NB4 (cell line): ENCODE measurements at regions not wholly inside any gene's neighbourhood (a gene's known extent, or its start where the extent isn't known, plus 50 kb on each side); places are given as distances from the start of the nearest gene placed in this dataset.

Experiments
- DNase-seq: peaks from one replicate; pipeline ENCODE4 v3.0.0; 2010; ENCODE audit warnings: low read depth
- H3K4me3 ChIP-seq: one replicate; pipeline ENCODE4 v1.5.1; 2011; ENCODE audit warnings: mild to moderate bottlenecking, low read depth, low read length, moderate library complexity
- MYC ChIP-seq: IDR thresholded peaks from 2 replicates; pipeline ENCODE4 v1.6.1; 2011; ENCODE audit warnings: low read depth, low read length
- POLR2A ChIP-seq: IDR thresholded peaks from 2 replicates; pipeline ENCODE4 v1.6.1; 2011; ENCODE audit warnings: mild to moderate bottlenecking; ENCODE audit not compliant: insufficient read length; ENCODE audit errors: extremely low read depth
- TF ChIP-seq, protein P1 (sequence below): IDR thresholded peaks from 2 replicates; pipeline ENCODE4 v1.6.1; 2011; ENCODE audit warnings: low read depth, low read length
- TF ChIP-seq, protein P2 (sequence below): IDR thresholded peaks from one replicate; pipeline ENCODE4 v1.5.1; 2012; ENCODE audit warnings: low read depth, low read length

- no peak overlapping the region for H3K4me3 ChIP-seq
- TF ChIP-seq, protein P1, sequence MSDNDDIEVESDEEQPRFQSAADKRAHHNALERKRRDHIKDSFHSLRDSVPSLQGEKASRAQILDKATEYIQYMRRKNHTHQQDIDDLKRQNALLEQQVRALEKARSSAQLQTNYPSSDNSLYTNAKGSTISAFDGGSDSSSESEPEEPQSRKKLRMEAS, result no peak
- TF ChIP-seq POLR2A (no peak), MYC (no peak)
- TF ChIP-seq, protein P2, sequence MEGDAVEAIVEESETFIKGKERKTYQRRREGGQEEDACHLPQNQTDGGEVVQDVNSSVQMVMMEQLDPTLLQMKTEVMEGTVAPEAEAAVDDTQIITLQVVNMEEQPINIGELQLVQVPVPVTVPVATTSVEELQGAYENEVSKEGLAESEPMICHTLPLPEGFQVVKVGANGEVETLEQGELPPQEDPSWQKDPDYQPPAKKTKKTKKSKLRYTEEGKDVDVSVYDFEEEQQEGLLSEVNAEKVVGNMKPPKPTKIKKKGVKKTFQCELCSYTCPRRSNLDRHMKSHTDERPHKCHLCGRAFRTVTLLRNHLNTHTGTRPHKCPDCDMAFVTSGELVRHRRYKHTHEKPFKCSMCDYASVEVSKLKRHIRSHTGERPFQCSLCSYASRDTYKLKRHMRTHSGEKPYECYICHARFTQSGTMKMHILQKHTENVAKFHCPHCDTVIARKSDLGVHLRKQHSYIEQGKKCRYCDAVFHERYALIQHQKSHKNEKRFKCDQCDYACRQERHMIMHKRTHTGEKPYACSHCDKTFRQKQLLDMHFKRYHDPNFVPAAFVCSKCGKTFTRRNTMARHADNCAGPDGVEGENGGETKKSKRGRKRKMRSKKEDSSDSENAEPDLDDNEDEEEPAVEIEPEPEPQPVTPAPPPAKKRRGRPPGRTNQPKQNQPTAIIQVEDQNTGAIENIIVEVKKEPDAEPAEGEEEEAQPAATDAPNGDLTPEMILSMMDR, result no peak
- DNase-seq, result no peak
Measured at GRCh38 chr6:121615493-121615892, 180.0 kb downstream of the GJA1 start.

DNA sequence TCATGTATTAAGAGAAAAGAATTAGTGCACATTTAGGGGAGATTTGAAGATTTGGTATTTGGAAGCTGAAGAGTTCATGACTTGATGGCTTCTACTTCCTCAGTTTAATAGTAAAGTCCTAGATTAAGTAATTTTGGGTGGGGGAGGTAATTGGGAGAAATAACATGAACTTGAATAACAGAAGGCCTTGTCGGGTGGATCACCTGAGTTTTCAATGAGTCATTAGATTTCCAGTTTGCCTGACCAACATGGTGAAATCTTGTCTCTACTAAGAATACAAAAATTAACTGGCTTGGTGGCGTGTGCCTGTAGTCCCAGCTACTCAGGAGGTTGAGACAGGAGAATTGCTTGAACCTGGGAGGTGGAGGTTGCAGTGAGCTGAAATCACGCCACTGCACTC lies 181.0 kb downstream of the GJA1 start:
- DNase-seq, result no peak
- H3K4me3 ChIP-seq, result no peak overlapping the region
- TF ChIP-seq POLR2A, result no peak
- TF ChIP-seq, protein P2, result no peak
- no peak for TF ChIP-seq MYC
- TF ChIP-seq, protein P1, result no peak

GRCh38 chr6:121617388-121617787 lies 181.9 kb downstream of the GJA1 start:
- TF ChIP-seq, protein P1, result no peak
- TF ChIP-seq MYC, result no peak
- TF ChIP-seq, protein P2, result no peak
- no peak for TF ChIP-seq POLR2A
- no peak for DNase-seq
- no peak overlapping the region for H3K4me3 ChIP-seq

DNA sequence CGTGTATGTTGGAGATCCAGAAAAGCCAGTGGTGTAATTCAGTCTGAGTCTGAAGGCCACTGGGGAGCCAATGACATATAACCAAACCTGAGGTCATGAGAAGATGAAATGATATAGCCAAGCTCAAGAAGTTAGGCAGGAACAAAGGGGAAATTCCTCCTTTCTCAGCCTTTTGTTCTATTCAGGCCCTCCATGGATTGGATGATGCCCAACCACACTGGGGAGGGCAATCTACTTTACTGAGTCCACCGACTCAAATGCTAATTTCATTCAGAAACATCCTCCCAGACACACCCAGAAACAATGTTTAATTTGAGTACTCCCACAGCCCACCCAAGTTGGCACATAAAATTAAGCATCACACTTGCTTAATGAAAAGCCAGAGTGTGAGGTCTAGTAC lies 183.6 kb downstream of the GJA1 start:
- TF ChIP-seq MYC, result no peak
- TF ChIP-seq, protein P2, result no peak
- no peak for TF ChIP-seq POLR2A
- TF ChIP-seq, protein P1, result no peak
- H3K4me3 ChIP-seq, result no peak overlapping the region
- no peak for DNase-seq

GRCh38 chr6:121619987-121620740 lies 184.7 kb downstream of the GJA1 start:
- TF ChIP-seq, protein P1, result no peak
- no peak for TF ChIP-seq MYC
- no peak overlapping the region for H3K4me3 ChIP-seq
- DNase-seq, result no peak

GRCh38 chr6:121627761-121628160 lies 192.3 kb downstream of the GJA1 start:
- DNase-seq, result no peak

More at GRCh38 chr6:121627761-121628160, 192.3 kb downstream of the GJA1 start:
- H3K4me3 ChIP-seq, result no peak overlapping the region
- TF ChIP-seq, protein P1, result no peak
- no peak for TF ChIP-seq MYC
- TF ChIP-seq POLR2A, result no peak
- TF ChIP-seq, protein P2, result no peak
